AG04450 (cell line): ENCODE measurements at regions not wholly inside any gene's neighbourhood (a gene's known extent, or its start where the extent isn't known, plus 50 kb on each side); places are given as distances from the start of the nearest gene placed in this dataset.

Experiments
- CTCF ChIA-PET: fragments of 300-600, 350-600 bp; formaldehyde crosslinking; extraction: SDS; loops from one replicate; lab custom pipeline; 2022; ENCODE audit warnings: antibody characterized with exemption, inconsistent platforms; lab: Charles Lee
- POLR2A ChIA-PET: fragments of 350-600 bp; formaldehyde crosslinking; extraction: SDS; loops from one replicate; lab custom pipeline; 2021; ENCODE audit warnings: antibody characterized with exemption, inconsistent platforms; lab: Yijun Ruan, JAX
- DNase-seq: peaks from one replicate; pipeline ENCODE4 v3.0.0-alpha.2; 2011; ENCODE audit warnings: low read depth, low spot score
- H3K27ac ChIP-seq: one replicate; pipeline ENCODE4 v1.5.1; 2012; ENCODE audit warnings: low read depth, low read length, control low read depth
- H3K27me3 ChIP-seq: one replicate; pipeline ENCODE4 v1.6.0; 2012; ENCODE audit warnings: low read length; ENCODE audit not compliant: control insufficient read depth, insufficient read depth
- H3K4me3 ChIP-seq: 2 replicates; pipeline ENCODE4 v1.5.1; 2011; ENCODE audit warnings: mild to moderate bottlenecking, low read depth, low read length, control low read depth
- H3K9me3 ChIP-seq: 2 replicates; pipeline ENCODE4 v1.5.1; 2012; ENCODE audit warnings: low read length; ENCODE audit not compliant: control insufficient read depth, insufficient read depth
- TF ChIP-seq, protein P1 (sequence below): IDR thresholded peaks from 2 replicates; pipeline ENCODE4 v1.5.1; 2011; ENCODE audit warnings: low read depth, low read length, control low read depth, inconsistent platforms

DNA sequence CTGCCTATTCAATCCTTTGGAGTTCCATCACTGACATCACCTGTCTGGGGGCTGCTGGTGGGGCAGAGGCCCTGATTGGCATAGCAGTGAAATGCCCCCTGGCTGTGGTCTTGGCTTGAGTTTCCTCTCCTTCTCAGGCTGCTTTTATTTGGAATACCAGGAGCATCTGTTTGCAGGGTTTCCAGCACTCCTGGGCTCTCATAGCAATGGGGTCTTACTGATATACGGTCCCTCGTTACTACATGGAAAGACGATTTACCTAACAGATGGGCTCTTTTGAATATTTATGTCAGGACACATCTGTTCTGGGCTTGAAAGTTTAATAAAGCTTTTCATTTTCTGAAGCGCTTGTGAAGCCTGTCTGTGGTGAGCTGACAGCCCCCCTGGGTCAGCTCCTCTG lies 230.3 kb downstream of the SLC4A3 start:
- TF ChIP-seq, protein P1, sequence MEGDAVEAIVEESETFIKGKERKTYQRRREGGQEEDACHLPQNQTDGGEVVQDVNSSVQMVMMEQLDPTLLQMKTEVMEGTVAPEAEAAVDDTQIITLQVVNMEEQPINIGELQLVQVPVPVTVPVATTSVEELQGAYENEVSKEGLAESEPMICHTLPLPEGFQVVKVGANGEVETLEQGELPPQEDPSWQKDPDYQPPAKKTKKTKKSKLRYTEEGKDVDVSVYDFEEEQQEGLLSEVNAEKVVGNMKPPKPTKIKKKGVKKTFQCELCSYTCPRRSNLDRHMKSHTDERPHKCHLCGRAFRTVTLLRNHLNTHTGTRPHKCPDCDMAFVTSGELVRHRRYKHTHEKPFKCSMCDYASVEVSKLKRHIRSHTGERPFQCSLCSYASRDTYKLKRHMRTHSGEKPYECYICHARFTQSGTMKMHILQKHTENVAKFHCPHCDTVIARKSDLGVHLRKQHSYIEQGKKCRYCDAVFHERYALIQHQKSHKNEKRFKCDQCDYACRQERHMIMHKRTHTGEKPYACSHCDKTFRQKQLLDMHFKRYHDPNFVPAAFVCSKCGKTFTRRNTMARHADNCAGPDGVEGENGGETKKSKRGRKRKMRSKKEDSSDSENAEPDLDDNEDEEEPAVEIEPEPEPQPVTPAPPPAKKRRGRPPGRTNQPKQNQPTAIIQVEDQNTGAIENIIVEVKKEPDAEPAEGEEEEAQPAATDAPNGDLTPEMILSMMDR = no peak
- CTCF ChIA-PET = no interaction called here
- no peak for DNase-seq
- H3K4me3 ChIP-seq = no peak overlapping the region
- H3K27me3 ChIP-seq = peaks cover 8% of the 10 kb centered on the region
- H3K9me3 ChIP-seq = no peaks in the 10 kb centered on the region
- POLR2A ChIA-PET = no interaction called here
- no peak overlapping the region for H3K27ac ChIP-seq

DNA sequence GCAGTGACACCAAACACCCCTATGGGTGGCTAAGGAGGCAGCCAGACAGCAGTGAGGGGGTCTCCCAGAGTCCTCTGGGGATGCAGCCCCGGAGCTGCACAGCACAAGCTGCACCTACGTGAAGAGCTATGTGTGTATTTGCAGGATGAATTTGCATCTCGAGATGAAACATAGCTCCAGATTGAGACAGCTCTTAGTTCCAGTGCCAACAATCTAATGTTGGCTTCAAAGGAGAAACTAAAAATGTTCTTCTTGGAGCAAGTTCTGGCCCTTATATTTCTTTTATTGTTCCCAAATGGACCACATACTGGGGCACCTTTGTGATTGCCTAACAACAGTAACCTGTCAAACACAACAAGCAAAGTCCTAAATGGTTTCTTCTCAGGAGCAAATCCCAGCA lies 233.9 kb downstream of the SLC4A3 start:
- POLR2A ChIA-PET = no interaction called here
- Histone ChIP-seq H3K4me3 (no peak overlapping the region), H3K27me3 (no peaks in the 10 kb centered on the region), H3K27ac (no peak overlapping the region), H3K9me3 (no peaks in the 10 kb centered on the region)
- DNase-seq = no peak
- TF ChIP-seq, protein P1 = no peak
- CTCF ChIA-PET = no interaction called here

DNA sequence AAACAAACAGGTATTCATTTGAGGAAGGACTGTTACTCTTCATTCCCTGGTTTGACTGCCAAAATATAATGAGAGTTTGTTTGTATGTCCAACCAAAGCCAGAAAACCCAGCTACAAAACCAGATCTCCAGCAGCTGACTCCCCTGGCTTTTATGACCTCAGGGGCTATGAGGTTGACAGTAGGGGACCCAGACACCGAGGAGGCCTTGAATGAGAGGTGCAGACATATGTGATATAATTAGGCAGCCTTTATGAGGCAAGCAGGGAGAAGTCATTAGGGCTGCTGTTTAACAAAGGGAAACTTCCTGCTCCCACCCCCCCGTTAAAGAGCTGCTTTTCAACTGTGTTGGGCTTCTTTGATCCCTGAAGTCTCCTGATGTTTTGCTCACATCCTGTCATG lies 236.7 kb downstream of the SLC4A3 start:
- no peaks in the 10 kb centered on the region for H3K27me3 ChIP-seq
- no peaks in the 10 kb centered on the region for H3K9me3 ChIP-seq
- no peak overlapping the region for H3K4me3 ChIP-seq
- TF ChIP-seq, protein P1 = no peak
- ChIA-PET POLR2A (no interaction called here), CTCF (no interaction called here)
- H3K27ac ChIP-seq = no peak overlapping the region
- DNase-seq = no peak

DNA sequence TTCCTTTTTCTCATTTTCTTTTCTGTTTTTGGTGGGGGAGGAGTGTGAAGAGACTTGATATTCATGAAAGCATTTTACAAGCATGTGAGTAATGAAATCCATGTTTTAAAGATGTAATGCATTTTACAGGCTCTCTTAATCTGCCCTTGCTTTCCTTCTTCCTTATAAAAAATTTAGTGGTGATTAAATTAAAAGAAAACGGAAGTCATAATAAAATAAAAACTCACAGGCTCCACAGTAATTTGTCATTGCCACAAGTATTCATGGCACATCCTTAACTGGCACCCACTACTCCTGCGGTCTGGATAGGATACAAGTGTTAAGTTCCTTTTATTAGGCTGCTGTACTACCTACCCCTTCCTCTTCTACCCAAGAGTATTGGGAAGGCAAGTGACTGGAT lies 241.2 kb downstream of the SLC4A3 start:
- peaks cover 2% of the 10 kb centered on the region for H3K27me3 ChIP-seq
- H3K4me3 ChIP-seq = no peak overlapping the region
- no peak overlapping the region for H3K27ac ChIP-seq
- no peaks in the 10 kb centered on the region for H3K9me3 ChIP-seq
- ChIA-PET CTCF (interaction anchor here (0.6 kb wide), 1 partner anchor 34 kb away, joined by 5 read pairs; no protein-coding TSS in a partner anchor), POLR2A (no interaction called here)
- TF ChIP-seq, protein P1 = no peak
- DNase-seq = no peak

DNA sequence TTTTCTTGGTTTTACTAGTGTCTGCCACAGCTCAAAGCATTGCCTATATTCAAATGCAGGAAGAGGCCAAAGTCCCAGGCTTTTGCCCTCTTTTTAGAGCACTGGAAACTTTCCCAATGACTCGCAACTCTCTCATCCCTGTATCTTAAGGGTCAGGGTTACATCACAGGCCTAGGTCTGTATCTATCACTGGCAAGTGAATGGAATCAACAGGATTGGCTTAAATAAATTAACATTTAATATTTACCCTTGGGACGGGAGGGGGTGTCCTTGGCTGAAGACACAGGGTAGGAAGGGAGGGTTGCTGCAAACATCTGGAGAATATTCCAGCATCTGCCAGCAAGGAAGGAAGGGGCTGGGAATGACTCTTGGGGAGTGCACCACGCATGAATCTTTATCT lies 242.6 kb downstream of the SLC4A3 start:
- Histone ChIP-seq H3K4me3 (no peak overlapping the region), H3K9me3 (no peaks in the 10 kb centered on the region), H3K27ac (no peak overlapping the region), H3K27me3 (peaks cover 2% of the 10 kb centered on the region)
- TF ChIP-seq, protein P1 = no peak
- POLR2A ChIA-PET = no interaction called here
- DNase-seq = no peak
- CTCF ChIA-PET = interaction anchor here (0.5 kb wide), 1 partner anchor 297 kb away, joined by 4 read pairs; no protein-coding TSS in a partner anchor
